ENCODE measurements at regions not wholly inside any gene's neighbourhood (a gene's known extent, or its start where the extent isn't known, plus 50 kb on each side); places are given as distances from the start of the nearest gene placed in this dataset.

DNA sequence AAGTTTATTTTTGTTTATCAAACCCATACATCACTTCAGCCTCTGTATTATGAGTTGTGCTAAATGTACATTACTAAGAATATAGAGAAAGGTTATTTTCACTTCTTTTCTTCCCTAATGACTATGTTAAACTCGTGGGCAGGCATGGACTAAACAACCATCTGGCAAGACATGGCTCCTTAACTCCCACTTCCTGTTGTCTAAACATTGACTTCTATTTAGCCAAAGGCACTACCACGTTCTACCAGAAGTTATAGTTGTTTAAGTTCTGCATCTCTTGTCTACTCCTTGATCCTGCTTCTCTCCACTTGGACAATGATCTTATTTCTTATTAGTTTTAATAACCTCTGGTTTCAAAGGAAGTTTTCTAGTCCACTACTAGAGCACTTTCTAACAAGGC, 136.1 kb downstream of the MACIR start:
- H3K27ac ChIP-seq (ENCODE audit: low read length in 2 of 2) = no peak overlapping the region
- H3K4me3 Mint-ChIP-seq = no peak overlapping the region
- peaks cover 8% of the 10 kb centered on the region for H3K27me3 Mint-ChIP-seq
- no peak overlapping the region for H3K4me2 ChIP-seq (replicated peaks; ENCODE audit: low read depth, low read length, poor library complexity, severe bottlenecking)
- no peak overlapping the region for H3K27ac Mint-ChIP-seq
- H2AFZ ChIP-seq (ENCODE audit: insufficient read depth, low read depth, low read length, poor library complexity, severe bottlenecking) = no peak overlapping the region
- H3K27me3 ChIP-seq (replicated peaks in 1 of 4; ENCODE audit: control extremely low read depth in 1 of 4, control insufficient read depth in 3 of 4, insufficient read depth in 4 of 4, low read length in 3 of 4) = no peaks in the 10 kb centered on the region
- no peak overlapping the region for H3K9ac ChIP-seq (ENCODE audit: low read length)
- no peaks in the 10 kb centered on the region for H3K9me3 ChIP-seq (ENCODE audit: control extremely low read depth in 1 of 3, control insufficient read depth in 2 of 3, insufficient read depth in 1 of 3, low read length in 2 of 3)
- CTCF ChIA-PET = no interaction called here
- POLR2A ChIA-PET = no interaction called here
- no peaks in the 10 kb centered on the region for H4K20me1 ChIP-seq (ENCODE audit: control insufficient read depth, insufficient read depth, low read length, poor library complexity, severe bottlenecking)
- H3K9me3 Mint-ChIP-seq (ENCODE audit: insufficient read depth) = no peaks in the 10 kb centered on the region
- ATAC-seq (ENCODE audit: low read depth) (no peak), DNase-seq (no peak)
- H3K4me3 ChIP-seq (ENCODE audit: control extremely low read depth in 1 of 5, extremely low read depth in 1 of 5, insufficient read depth in 1 of 5, low read depth in 2 of 5, low read length in 4 of 5) = no peak overlapping the region
- intact Hi-C loops (cut with micrococcal nuclease) = no loop called here
- no peaks in the 10 kb centered on the region for H3K36me3 ChIP-seq (replicated peaks in 1 of 2; ENCODE audit: control extremely low read depth in 1 of 2, control insufficient read depth in 1 of 2, extremely low read depth in 1 of 2, insufficient read depth in 2 of 2, low read length in 1 of 2)
- no peaks in the 10 kb centered on the region for H3K4me1 Mint-ChIP-seq
- no peaks in the 10 kb centered on the region for H3K4me1 ChIP-seq (ENCODE audit: control insufficient read depth in 2 of 2, insufficient read depth in 2 of 2, low read length in 2 of 2)
- TF ChIP-seq, protein P1, sequence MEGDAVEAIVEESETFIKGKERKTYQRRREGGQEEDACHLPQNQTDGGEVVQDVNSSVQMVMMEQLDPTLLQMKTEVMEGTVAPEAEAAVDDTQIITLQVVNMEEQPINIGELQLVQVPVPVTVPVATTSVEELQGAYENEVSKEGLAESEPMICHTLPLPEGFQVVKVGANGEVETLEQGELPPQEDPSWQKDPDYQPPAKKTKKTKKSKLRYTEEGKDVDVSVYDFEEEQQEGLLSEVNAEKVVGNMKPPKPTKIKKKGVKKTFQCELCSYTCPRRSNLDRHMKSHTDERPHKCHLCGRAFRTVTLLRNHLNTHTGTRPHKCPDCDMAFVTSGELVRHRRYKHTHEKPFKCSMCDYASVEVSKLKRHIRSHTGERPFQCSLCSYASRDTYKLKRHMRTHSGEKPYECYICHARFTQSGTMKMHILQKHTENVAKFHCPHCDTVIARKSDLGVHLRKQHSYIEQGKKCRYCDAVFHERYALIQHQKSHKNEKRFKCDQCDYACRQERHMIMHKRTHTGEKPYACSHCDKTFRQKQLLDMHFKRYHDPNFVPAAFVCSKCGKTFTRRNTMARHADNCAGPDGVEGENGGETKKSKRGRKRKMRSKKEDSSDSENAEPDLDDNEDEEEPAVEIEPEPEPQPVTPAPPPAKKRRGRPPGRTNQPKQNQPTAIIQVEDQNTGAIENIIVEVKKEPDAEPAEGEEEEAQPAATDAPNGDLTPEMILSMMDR (IDR thresholded peaks at IDR 0.05) = no peak
- TF ChIP-seq EZH2 (IDR thresholded peaks at IDR 0.05; ENCODE audit: borderline replicate concordance, insufficient read depth, low read depth, low read length, poor library complexity, severe bottlenecking) = no peak
- H3K79me2 ChIP-seq (ENCODE audit: control insufficient read depth, insufficient read depth, low read length) = no peaks in the 10 kb centered on the region
- no CpG with 5 or more reads among the region's 2 CpGs for WGBS (ENCODE audit: insufficient coverage)

DNA sequence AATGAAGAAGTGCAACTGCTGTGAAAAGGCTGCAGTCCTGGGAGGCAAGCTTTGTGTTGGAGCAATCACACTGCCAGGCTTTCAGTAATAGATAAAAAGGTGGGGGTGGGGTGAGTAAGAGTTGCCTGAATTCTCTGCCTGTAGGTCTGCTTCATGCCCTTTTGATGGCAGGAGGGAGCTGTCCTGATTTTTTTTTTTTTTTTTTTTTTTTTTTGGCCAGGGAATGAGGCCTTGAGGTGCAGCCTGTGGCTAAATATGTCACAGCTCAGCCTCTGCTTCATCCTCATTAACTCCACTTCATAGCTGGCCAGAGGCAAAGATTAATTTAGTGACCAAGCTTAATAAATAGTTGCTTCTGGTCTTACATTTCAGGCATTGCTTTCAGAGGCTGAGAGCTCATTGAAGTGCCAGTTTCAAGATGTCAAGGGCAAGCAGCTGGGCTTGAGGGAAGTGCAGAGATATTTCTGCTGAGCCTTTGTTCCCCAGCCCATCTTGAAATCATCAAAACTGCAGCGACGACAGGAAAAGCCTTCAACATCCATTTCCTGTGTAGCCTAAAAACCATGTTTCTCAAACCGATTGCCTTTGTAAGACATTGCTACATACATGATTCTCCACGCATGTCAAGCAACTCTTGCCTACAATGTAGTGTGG, 134.7 kb downstream of the MACIR start:
- H3K4me1 ChIP-seq (ENCODE audit: control insufficient read depth in 2 of 2, insufficient read depth in 2 of 2, low read length in 2 of 2) = no peaks in the 10 kb centered on the region
- Mint-ChIP-seq H3K27me3 (peaks cover 8% of the 10 kb centered on the region), H3K9me3 (ENCODE audit: insufficient read depth) (no peaks in the 10 kb centered on the region), H3K4me1 (no peaks in the 10 kb centered on the region), H3K4me3 (no peak overlapping the region), H3K27ac (no peak overlapping the region)
- H2AFZ ChIP-seq (ENCODE audit: insufficient read depth, low read depth, low read length, poor library complexity, severe bottlenecking) = no peak overlapping the region
- no peak overlapping the region for H3K27ac ChIP-seq (ENCODE audit: low read length in 2 of 2)
- TF ChIP-seq, protein P1 (IDR thresholded peaks at IDR 0.05) = no peak
- TF ChIP-seq EZH2 (IDR thresholded peaks at IDR 0.05; ENCODE audit: borderline replicate concordance, insufficient read depth, low read depth, low read length, poor library complexity, severe bottlenecking) = no peak
- H3K27me3 ChIP-seq (replicated peaks in 1 of 4; ENCODE audit: control extremely low read depth in 1 of 4, control insufficient read depth in 3 of 4, insufficient read depth in 4 of 4, low read length in 3 of 4) = no peaks in the 10 kb centered on the region
- H3K9me3 ChIP-seq (ENCODE audit: control extremely low read depth in 1 of 3, control insufficient read depth in 2 of 3, insufficient read depth in 1 of 3, low read length in 2 of 3) = no peaks in the 10 kb centered on the region
- intact Hi-C loops (cut with micrococcal nuclease) = no loop called here
- H3K36me3 ChIP-seq (replicated peaks in 1 of 2; ENCODE audit: control extremely low read depth in 1 of 2, control insufficient read depth in 1 of 2, extremely low read depth in 1 of 2, insufficient read depth in 2 of 2, low read length in 1 of 2) = no peaks in the 10 kb centered on the region
- DNase-seq (no peak), ATAC-seq (ENCODE audit: low read depth) (no peak)
- H4K20me1 ChIP-seq (ENCODE audit: control insufficient read depth, insufficient read depth, low read length, poor library complexity, severe bottlenecking) = no peaks in the 10 kb centered on the region
- H3K4me3 ChIP-seq (ENCODE audit: control extremely low read depth in 1 of 5, extremely low read depth in 1 of 5, insufficient read depth in 1 of 5, low read depth in 2 of 5, low read length in 4 of 5) = no peak overlapping the region
- H3K9ac ChIP-seq (ENCODE audit: low read length) = no peak overlapping the region
- ChIA-PET CTCF (no interaction called here), POLR2A (no interaction called here)
- H3K79me2 ChIP-seq (ENCODE audit: control insufficient read depth, insufficient read depth, low read length) = no peaks in the 10 kb centered on the region
- no peak overlapping the region for H3K4me2 ChIP-seq (replicated peaks; ENCODE audit: low read depth, low read length, poor library complexity, severe bottlenecking)
- 10% methylated on average over 2 of the region's 4 CpGs for WGBS (ENCODE audit: insufficient coverage)
